ENCODE measurements at regions not wholly inside any gene's neighbourhood (a gene's known extent, or its start where the extent isn't known, plus 50 kb on each side); places are given as distances from the start of the nearest gene placed in this dataset.

GRCh38 chr1:185568155-185569123 lies 165.8 kb upstream of the HMCN1 start:
- peaks cover 12% of the 10 kb centered on the region for H3K4me1 ChIP-seq (ENCODE audit: control insufficient read depth, insufficient read depth, low read length)
- dilution Hi-C loops (cut with HindIII; ENCODE audit: low sequenced_read_pairs, unreplicated experiment), result no loop called here
- no peak overlapping the region; the same call in 1 of the 2 replicates for H3K18ac ChIP-seq (ENCODE audit: low read depth, low read length)
- no peak for TF ChIP-seq MAZ (IDR thresholded peaks at IDR 0.05; ENCODE audit: borderline replicate concordance, low read depth, low read length)
- TF ChIP-seq BHLHE40 (IDR thresholded peaks at IDR 0.05; ENCODE audit: low read depth, low read length), result no peak
- TF ChIP-seq, protein P1, sequence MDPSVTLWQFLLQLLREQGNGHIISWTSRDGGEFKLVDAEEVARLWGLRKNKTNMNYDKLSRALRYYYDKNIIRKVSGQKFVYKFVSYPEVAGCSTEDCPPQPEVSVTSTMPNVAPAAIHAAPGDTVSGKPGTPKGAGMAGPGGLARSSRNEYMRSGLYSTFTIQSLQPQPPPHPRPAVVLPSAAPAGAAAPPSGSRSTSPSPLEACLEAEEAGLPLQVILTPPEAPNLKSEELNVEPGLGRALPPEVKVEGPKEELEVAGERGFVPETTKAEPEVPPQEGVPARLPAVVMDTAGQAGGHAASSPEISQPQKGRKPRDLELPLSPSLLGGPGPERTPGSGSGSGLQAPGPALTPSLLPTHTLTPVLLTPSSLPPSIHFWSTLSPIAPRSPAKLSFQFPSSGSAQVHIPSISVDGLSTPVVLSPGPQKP (IDR thresholded peaks at IDR 0.05; ENCODE audit: borderline replicate concordance, low read depth, low read length), result no peak
- no peak for TF ChIP-seq NFE2L2 (IDR thresholded peaks at IDR 0.05; ENCODE audit: low read depth, low read length)
- TF ChIP-seq SMC3 (IDR thresholded peaks at IDR 0.05; ENCODE audit: low read depth, low read length), result no peak
- TF ChIP-seq RAD21 (IDR thresholded peaks at IDR 0.05; ENCODE audit: low read length), result no peak
- TF ChIP-seq RFX5 (IDR thresholded peaks at IDR 0.05; ENCODE audit: low read depth, low read length), result no peak
- no peak for TF ChIP-seq RCOR1 (IDR thresholded peaks at IDR 0.05; ENCODE audit: insufficient replicate concordance, low read length)
- TF ChIP-seq FOS (IDR thresholded peaks at IDR 0.05; ENCODE audit: low read depth, low read length), result no peak
- no peak for TF ChIP-seq MAFK (IDR thresholded peaks at IDR 0.05; ENCODE audit: low read depth, low read length)
- no peak for TF ChIP-seq CTCF (conservative IDR thresholded peaks at IDR 0.05; ENCODE audit: low read depth, low read length)
- TF ChIP-seq CEBPB (IDR thresholded peaks at IDR 0.05; ENCODE audit: low read depth, low read length), result no peak
- no peak for TF ChIP-seq POLR2A (IDR thresholded peaks at IDR 0.05; ENCODE audit: low read depth, low read length)
- TF ChIP-seq CHD1 (IDR thresholded peaks at IDR 0.05; ENCODE audit: low read depth, low read length), result no peak
- TF ChIP-seq, protein P2, sequence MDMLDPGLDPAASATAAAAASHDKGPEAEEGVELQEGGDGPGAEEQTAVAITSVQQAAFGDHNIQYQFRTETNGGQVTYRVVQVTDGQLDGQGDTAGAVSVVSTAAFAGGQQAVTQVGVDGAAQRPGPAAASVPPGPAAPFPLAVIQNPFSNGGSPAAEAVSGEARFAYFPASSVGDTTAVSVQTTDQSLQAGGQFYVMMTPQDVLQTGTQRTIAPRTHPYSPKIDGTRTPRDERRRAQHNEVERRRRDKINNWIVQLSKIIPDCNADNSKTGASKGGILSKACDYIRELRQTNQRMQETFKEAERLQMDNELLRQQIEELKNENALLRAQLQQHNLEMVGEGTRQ (IDR thresholded peaks at IDR 0.05; ENCODE audit: low read depth, low read length), result no peak

More at GRCh38 chr1:185568155-185569123, 165.8 kb upstream of the HMCN1 start:
- H3K4me2 ChIP-seq (ENCODE audit: low read depth, low read length), result no peak overlapping the region
- H3K4me3 ChIP-seq (ENCODE audit: insufficient read depth, low read depth, low read length), result no peak overlapping the region
- H3K27ac ChIP-seq (ENCODE audit: insufficient read depth, low read length), result no peak overlapping the region
- H3K9me3 ChIP-seq (ENCODE audit: control insufficient read depth, insufficient read depth, low read length), result no peaks in the 10 kb centered on the region; the same call in 1 of the 2 replicates
- H4K91ac ChIP-seq (ENCODE audit: insufficient read depth, low read depth, low read length), result no peak overlapping the region
- H2AK9ac ChIP-seq (replicated peaks; ENCODE audit: low read depth, low read length, poor library complexity), result no peak overlapping the region
- no peak overlapping the region for H2AFZ ChIP-seq (replicated peaks; ENCODE audit: low read length, poor library complexity)
- no CpG with 5 or more reads among the region's 3 CpGs for WGBS, 2 experiments (ENCODE audit: extremely low coverage in 2 of 2, insufficient read length in 1 of 2)
- no peaks in the 10 kb centered on the region for H3K9me1 ChIP-seq (ENCODE audit: insufficient read depth, low read length)
- no peak overlapping the region for H2AK5ac ChIP-seq (ENCODE audit: low read depth, low read length)
- ATAC-seq (ENCODE audit: low read depth), result no peak
- no peak overlapping the region for H3K4ac ChIP-seq (ENCODE audit: low read depth, low read length)
- no peak overlapping the region for H2BK5ac ChIP-seq (ENCODE audit: low read depth, low read length, poor library complexity, severe bottlenecking)
- no peak overlapping the region for H4K5ac ChIP-seq (ENCODE audit: low read depth, low read length)
- no peaks in the 10 kb centered on the region for H3K27me3 ChIP-seq (ENCODE audit: control insufficient read depth, insufficient read depth, low read length)
- H4K20me1 ChIP-seq (ENCODE audit: insufficient read depth, low read length), result no peaks in the 10 kb centered on the region
- H4K8ac ChIP-seq (ENCODE audit: low read depth in 2 of 2, low read length in 2 of 2), result no peak overlapping the region
- H3K9ac ChIP-seq (ENCODE audit: low read depth, low read length), result no peak overlapping the region
- POLR2A ChIA-PET (ENCODE audit: unreplicated experiment), result no interaction called here
- H2BK120ac ChIP-seq (ENCODE audit: low read depth, low read length), result no peak overlapping the region
- no peak for DNase-seq
- no peak overlapping the region for H3K23ac ChIP-seq (ENCODE audit: low read depth, low read length)
- BruUV-seq (replicated peaks), result no TSS peak
- in situ Hi-C loops (cut with MboI; ENCODE audit: low sequenced_read_pairs), result no loop called here
- H3K36me3 ChIP-seq (ENCODE audit: control insufficient read depth, insufficient read depth, low read length), result no peaks in the 10 kb centered on the region
- H3K79me1 ChIP-seq (ENCODE audit: low read depth in 1 of 2, low read length in 2 of 2), result no peaks in the 10 kb centered on the region
- intact Hi-C loops (cut with micrococcal nuclease), result no loop called here
- H2BK15ac ChIP-seq (ENCODE audit: low read depth, low read length), result no peak overlapping the region
- no peak overlapping the region for H3K14ac ChIP-seq (replicated peaks; ENCODE audit: low read depth, low read length)
- CTCF ChIA-PET, result interaction anchor here (1.5 kb wide), 1 partner anchor 14 kb away, joined by 4 read pairs; no protein-coding TSS in a partner anchor
- no peak overlapping the region for H2BK20ac ChIP-seq (ENCODE audit: low read depth, low read length)
- H3K56ac ChIP-seq (ENCODE audit: extremely low read depth, insufficient read depth, low read length), result no peak overlapping the region

Data from IMR-90 (cell line).